ENCODE measurements at regions not wholly inside any gene's neighbourhood (a gene's known extent, or its start where the extent isn't known, plus 50 kb on each side); places are given as distances from the start of the nearest gene placed in this dataset.

- H3K4me1 ChIP-seq (ENCODE audit: insufficient read depth, poor library complexity, severe bottlenecking): no peaks in the 10 kb centered on the region
- no peak for TF ChIP-seq CTCF (IDR thresholded peaks at IDR 0.05; ENCODE audit: poor library complexity, severe bottlenecking)
- ATAC-seq (ENCODE audit: low read depth): no peak
Measured at GRCh38 chr13:70955887-70956286, 847.6 kb upstream of the KLHL1 start.

GRCh38 chr13:70950664-70951063 lies 842.4 kb upstream of the KLHL1 start:
- H3K9me3 ChIP-seq (ENCODE audit: severe bottlenecking): no peaks in the 10 kb centered on the region
- no peak for TF ChIP-seq CTCF (IDR thresholded peaks at IDR 0.05; ENCODE audit: poor library complexity, severe bottlenecking)
- H3K36me3 ChIP-seq (ENCODE audit: low read depth): no peaks in the 10 kb centered on the region
- DNase-seq (ENCODE audit: low spot score): no peak
- no peak overlapping the region for H3K27ac ChIP-seq (ENCODE audit: poor library complexity, severe bottlenecking)
- no peak for ATAC-seq (ENCODE audit: low read depth)
- H3K27me3 ChIP-seq (ENCODE audit: insufficient read depth, poor library complexity, severe bottlenecking): no peaks in the 10 kb centered on the region
- no peaks in the 10 kb centered on the region for H3K4me1 ChIP-seq (ENCODE audit: insufficient read depth, poor library complexity, severe bottlenecking)
- no peak overlapping the region for H3K4me3 ChIP-seq (ENCODE audit: severe bottlenecking)

More at GRCh38 chr13:70955887-70956286, 847.6 kb upstream of the KLHL1 start:
- Histone ChIP-seq H3K4me3 (ENCODE audit: severe bottlenecking) (no peak overlapping the region), H3K27me3 (ENCODE audit: insufficient read depth, poor library complexity, severe bottlenecking) (no peaks in the 10 kb centered on the region), H3K27ac (ENCODE audit: poor library complexity, severe bottlenecking) (no peak overlapping the region), H3K36me3 (ENCODE audit: low read depth) (no peaks in the 10 kb centered on the region), H3K9me3 (ENCODE audit: severe bottlenecking) (no peaks in the 10 kb centered on the region)
- no peak for DNase-seq (ENCODE audit: low spot score)

GRCh38 chr13:70945506-70945905 lies 837.3 kb upstream of the KLHL1 start:
- TF ChIP-seq CTCF (IDR thresholded peaks at IDR 0.05; ENCODE audit: poor library complexity, severe bottlenecking): no peak
- no peak overlapping the region for H3K4me3 ChIP-seq (ENCODE audit: severe bottlenecking)

GRCh38 chr13:70941454-70941853 lies 833.2 kb upstream of the KLHL1 start:
- H3K9me3 ChIP-seq (ENCODE audit: severe bottlenecking): no peaks in the 10 kb centered on the region
- H3K4me1 ChIP-seq (ENCODE audit: insufficient read depth, poor library complexity, severe bottlenecking): no peaks in the 10 kb centered on the region
- H3K36me3 ChIP-seq (ENCODE audit: low read depth): no peaks in the 10 kb centered on the region
- no peaks in the 10 kb centered on the region for H3K27me3 ChIP-seq (ENCODE audit: insufficient read depth, poor library complexity, severe bottlenecking)
- no peak overlapping the region for H3K4me3 ChIP-seq (ENCODE audit: severe bottlenecking)
- DNase-seq (ENCODE audit: low spot score) (no peak), ATAC-seq (ENCODE audit: low read depth) (no peak)
- TF ChIP-seq CTCF (IDR thresholded peaks at IDR 0.05; ENCODE audit: poor library complexity, severe bottlenecking): no peak
- no peak overlapping the region for H3K27ac ChIP-seq (ENCODE audit: poor library complexity, severe bottlenecking)

More at GRCh38 chr13:70945506-70945905, 837.3 kb upstream of the KLHL1 start:
- DNase-seq (ENCODE audit: low spot score) (no peak), ATAC-seq (ENCODE audit: low read depth) (no peak)
- Histone ChIP-seq H3K36me3 (ENCODE audit: low read depth) (no peaks in the 10 kb centered on the region), H3K27me3 (ENCODE audit: insufficient read depth, poor library complexity, severe bottlenecking) (no peaks in the 10 kb centered on the region), H3K9me3 (ENCODE audit: severe bottlenecking) (no peaks in the 10 kb centered on the region), H3K4me1 (ENCODE audit: insufficient read depth, poor library complexity, severe bottlenecking) (no peaks in the 10 kb centered on the region), H3K27ac (ENCODE audit: poor library complexity, severe bottlenecking) (no peak overlapping the region)

- Histone ChIP-seq H3K9me3 (ENCODE audit: severe bottlenecking) (no peaks in the 10 kb centered on the region), H3K4me1 (ENCODE audit: insufficient read depth, poor library complexity, severe bottlenecking) (no peaks in the 10 kb centered on the region), H3K27me3 (ENCODE audit: insufficient read depth, poor library complexity, severe bottlenecking) (no peaks in the 10 kb centered on the region), H3K36me3 (ENCODE audit: low read depth) (no peaks in the 10 kb centered on the region), H3K27ac (ENCODE audit: poor library complexity, severe bottlenecking) (no peak overlapping the region), H3K4me3 (ENCODE audit: severe bottlenecking) (no peak overlapping the region)
- ATAC-seq (ENCODE audit: low read depth) (no peak), DNase-seq (ENCODE audit: low spot score) (no peak)
- no peak for TF ChIP-seq CTCF (IDR thresholded peaks at IDR 0.05; ENCODE audit: poor library complexity, severe bottlenecking)
Measured at GRCh38 chr13:70938462-70938861, 830.2 kb upstream of the KLHL1 start.
